Right cardiac atrium (tissue), 5 donors: ENCODE measurements at regions not wholly inside any gene's neighbourhood (a gene's known extent, or its start where the extent isn't known, plus 50 kb on each side); places are given as distances from the start of the nearest gene placed in this dataset.
"Not testable (repeated sequence)": the region's sequence is repeated elsewhere in the genome, so short reads cannot be mapped to it uniquely, and the experiment has no call there.

Experiments
- ATAC-seq, 2 donors: fragments of 200-7000 bp; cut with Tn5 transposase; one replicate each; pipeline versions ENCODE4 v1.8.0 to v1.9.1; 2020; ENCODE audit warnings: moderate library complexity in 2 of 2, mild to moderate bottlenecking in 1 of 2
- DNase-seq, 3 donors: peaks; one replicate each; pipeline ENCODE4 v3.0.0-alpha.2; 2020
- H3K27ac ChIP-seq: one replicate; pipeline ENCODE4 v1.5.1; 2013; ENCODE audit warnings: mild to moderate bottlenecking, low read length, control low read depth, moderate library complexity
- H3K27me3 ChIP-seq: one replicate; pipeline ENCODE4 v1.6.1; 2013; ENCODE audit not compliant: control insufficient read depth, insufficient read depth
- H3K4me1 ChIP-seq: one replicate; pipeline ENCODE4 v1.6.1; 2013; ENCODE audit warnings: low read length; ENCODE audit not compliant: control insufficient read depth, insufficient read depth
- H3K4me3 ChIP-seq: one replicate; pipeline ENCODE4 v1.5.1; 2013; ENCODE audit warnings: low read length, control low read depth
- H3K9me3 ChIP-seq: one replicate; pipeline ENCODE4 v1.6.1; 2013; ENCODE audit warnings: low read length; ENCODE audit not compliant: control insufficient read depth
- WGBS: extraction: QIAGEN DNeasy Blood & Tissue Kit; methylation state at CpG from one replicate; pipeline ENCODE4 v1.1.7; 2013; 5-methylcytosine and 5-hydroxymethylcytosine counted together
- intact Hi-C, 4 donors: fragments of 100-400 bp; cut with DNase I; formaldehyde crosslinking; loops; one replicate each; pipeline versions ENCODE4 v1.11.0 to v1.14.0; 2022 to 2023
- donor health status: healthy with polysubstance abuse.
- donor health status: DM: no; HTN: yes; CAD: no.
- donor health status: DM: no; HTN: no; CAD: no.
- donor health status: DM: no; HTN: yes; CAD: no; lungs with severe emphysema.
- donor health status: DM: yes; HTN: yes; CAD: no.

GRCh38 chr22:26830837-26831236 lies 173.4 kb downstream of the MIAT start:
- Histone ChIP-seq H3K27me3 (no peaks in the 10 kb centered on the region), H3K4me3 (no peak overlapping the region), H3K4me1 (no peaks in the 10 kb centered on the region), H3K9me3 (no peaks in the 10 kb centered on the region), H3K27ac (no peak overlapping the region)
- ATAC-seq (no peak), DNase-seq (peak in 1 of 3 donors; percentile 24)
- intact Hi-C loops = no loop called here
- 46% methylated on average over 4 of the region's 4 CpGs for WGBS

GRCh38 chr22:26835023-26835422 lies 177.6 kb downstream of the MIAT start:
- no peaks in the 10 kb centered on the region for H3K4me1 ChIP-seq
- ATAC-seq = no peak
- WGBS = 82% methylated on average over 6 of the region's 6 CpGs

GRCh38 chr22:26835929-26836528 lies 178.6 kb downstream of the MIAT start:
- ATAC-seq = peak in 1 of 2 donors; percentile 31
- H3K27me3 ChIP-seq = no peaks in the 10 kb centered on the region

More at GRCh38 chr22:26835023-26835422, 177.6 kb downstream of the MIAT start:
- DNase-seq = no peak
- Histone ChIP-seq H3K4me3 (no peak overlapping the region), H3K27me3 (no peaks in the 10 kb centered on the region), H3K27ac (no peak overlapping the region), H3K9me3 (no peaks in the 10 kb centered on the region)
- intact Hi-C loops = no loop called here

GRCh38 chr22:26837784-26838470 lies 180.5 kb downstream of the MIAT start:
- H3K27me3 ChIP-seq = no peaks in the 10 kb centered on the region
- WGBS = 63% methylated on average over 5 of the region's 5 CpGs
- DNase-seq (no peak), ATAC-seq (no peak)
- no peak overlapping the region for H3K27ac ChIP-seq
- no peaks in the 10 kb centered on the region for H3K9me3 ChIP-seq
- intact Hi-C loops = no loop called here
- no peak overlapping the region for H3K4me3 ChIP-seq
- H3K4me1 ChIP-seq = no peaks in the 10 kb centered on the region

More at GRCh38 chr22:26835929-26836528, 178.6 kb downstream of the MIAT start:
- no peak overlapping the region for H3K27ac ChIP-seq
- no peaks in the 10 kb centered on the region for H3K4me1 ChIP-seq
- intact Hi-C loops = no loop called here
- no peak overlapping the region for H3K4me3 ChIP-seq
- 37% methylated on average over 3 of the region's 3 CpGs for WGBS
- peak in 2 of 3 donors; percentile 33 to 62 for DNase-seq
- no peaks in the 10 kb centered on the region for H3K9me3 ChIP-seq

- H3K4me1 ChIP-seq = no peaks in the 10 kb centered on the region
- H3K27me3 ChIP-seq = no peaks in the 10 kb centered on the region
- no peak overlapping the region for H3K4me3 ChIP-seq
- ATAC-seq = no peak
- H3K27ac ChIP-seq = no peak overlapping the region
- no peak for DNase-seq
- intact Hi-C loops = no loop called here
- H3K9me3 ChIP-seq = no peaks in the 10 kb centered on the region
- 92% methylated on average over 5 of the region's 5 CpGs for WGBS
These were observed 181.1 kb downstream of the MIAT start for GRCh38 chr22:26838471-26838825.

- intact Hi-C loops = no loop called here
- ATAC-seq (no peak), DNase-seq (no peak)
These were observed 181.8 kb downstream of the MIAT start for GRCh38 chr22:26839216-26839615.

GRCh38 chr22:26840770-26841169 lies 183.4 kb downstream of the MIAT start:
- H3K27me3 ChIP-seq, ATAC-seq, H3K4me3 ChIP-seq, H3K27ac ChIP-seq, intact Hi-C loops, H3K9me3 ChIP-seq, DNase-seq, H3K4me1 ChIP-seq: not testable (repeated sequence)
- 80% methylated on average over 3 of the region's 3 CpGs for WGBS

More at GRCh38 chr22:26839216-26839615, 181.8 kb downstream of the MIAT start:
- Histone ChIP-seq H3K4me3 (no peak overlapping the region), H3K9me3 (no peaks in the 10 kb centered on the region), H3K27me3 (no peaks in the 10 kb centered on the region), H3K4me1 (no peaks in the 10 kb centered on the region), H3K27ac (no peak overlapping the region)
- 89% methylated on average over 5 of the region's 5 CpGs for WGBS

GRCh38 chr22:26842103-26842502 lies 184.7 kb downstream of the MIAT start:
- H3K27me3 ChIP-seq = no peaks in the 10 kb centered on the region
- no peak for DNase-seq
- no peaks in the 10 kb centered on the region for H3K4me1 ChIP-seq
- H3K9me3 ChIP-seq = no peaks in the 10 kb centered on the region
- intact Hi-C loops = no loop called here
- no peak overlapping the region for H3K27ac ChIP-seq
- H3K4me3 ChIP-seq = no peak overlapping the region
- no peak for ATAC-seq
- 79% methylated on average over 5 of the region's 5 CpGs for WGBS

GRCh38 chr22:26845021-26845743 lies 187.8 kb downstream of the MIAT start:
- Histone ChIP-seq H3K4me3 (no peak overlapping the region), H3K4me1 (no peaks in the 10 kb centered on the region), H3K9me3 (no peaks in the 10 kb centered on the region), H3K27ac (no peak overlapping the region), H3K27me3 (no peaks in the 10 kb centered on the region)
- intact Hi-C loops = no loop called here
- 46% methylated on average over 10 of the region's 10 CpGs for WGBS
- no peak for ATAC-seq
- DNase-seq = no peak

GRCh38 chr22:26846076-26846475 lies 188.7 kb downstream of the MIAT start:
- Histone ChIP-seq H3K4me1 (no peaks in the 10 kb centered on the region), H3K27me3 (no peaks in the 10 kb centered on the region), H3K27ac (no peak overlapping the region), H3K4me3 (no peak overlapping the region), H3K9me3 (no peaks in the 10 kb centered on the region)
- 85% methylated on average over 1 of the region's 1 CpG for WGBS
- no peak for ATAC-seq
- DNase-seq = no peak
- intact Hi-C loops = no loop called here

GRCh38 chr22:26846645-26847044 lies 189.3 kb downstream of the MIAT start:
- intact Hi-C loops = no loop called here
- H3K27ac ChIP-seq = no peak overlapping the region
- no peak for ATAC-seq
- no peaks in the 10 kb centered on the region for H3K4me1 ChIP-seq
- no peaks in the 10 kb centered on the region for H3K9me3 ChIP-seq
- no peaks in the 10 kb centered on the region for H3K27me3 ChIP-seq
- no peak overlapping the region for H3K4me3 ChIP-seq
- no peak for DNase-seq
- WGBS = 92% methylated on average over 2 of the region's 2 CpGs
